Neural progenitor cell (in vitro differentiated cells): ENCODE measurements at regions not wholly inside any gene's neighbourhood (a gene's known extent, or its start where the extent isn't known, plus 50 kb on each side); places are given as distances from the start of the nearest gene placed in this dataset.
A peak's percentile ranks its signal among the peaks of the same experiment; 100 is the strongest.

Experiments
- DNase-seq: peaks from one replicate; pipeline ENCODE4 v3.0.0-alpha.2; 2016; ENCODE audit warnings: low spot score
- H2AFZ ChIP-seq: fragments of 200-600 bp; sonication (generic); replicated peaks from 2 replicates; pipeline ENCODE4 v1.6.1; 2016; ENCODE audit warnings: antibody characterized with exemption
- H3F3A ChIP-seq: fragments of 200-600 bp; sonication (generic); 2 replicates; pipeline ENCODE4 v1.6.1; 2016; ENCODE audit warnings: antibody characterized with exemption, low read depth
- H3K27ac ChIP-seq: fragments of 200-600 bp; sonication (generic); 2 replicates; pipeline ENCODE4 v1.5.1; 2016; ENCODE audit warnings: mild to moderate bottlenecking
- H3K27me3 ChIP-seq: fragments of 200-600 bp; sonication (generic); 2 replicates; pipeline ENCODE4 v1.6.1; 2016; ENCODE audit warnings: mild to moderate bottlenecking, moderate library complexity
- H3K36me3 ChIP-seq: fragments of 200-600 bp; sonication (generic); 2 replicates; pipeline ENCODE4 v1.5.1; 2016
- H3K4me1 ChIP-seq: fragments of 200-600 bp; sonication (generic); 2 replicates; pipeline ENCODE4 v1.6.1; 2016; ENCODE audit warnings: mixed run types
- H3K4me2 ChIP-seq: fragments of 200-600 bp; sonication (generic); 2 replicates; pipeline ENCODE4 v1.6.1; 2016
- H3K4me3 ChIP-seq: fragments of 200-600 bp; sonication (generic); 2 replicates; pipeline ENCODE4 v1.5.1; 2016
- H3K79me2 ChIP-seq: fragments of 200-600 bp; sonication (generic); 2 replicates; pipeline ENCODE4 v1.6.1; 2016; ENCODE audit warnings: low read depth
- H3K9ac ChIP-seq: fragments of 200-600 bp; sonication (generic); 2 replicates; pipeline ENCODE4 v1.6.1; 2016
- H3K9me3 ChIP-seq: fragments of 200-600 bp; sonication (generic); 2 replicates; pipeline ENCODE4 v1.5.1; 2016; ENCODE audit warnings: low read depth
- H4K20me1 ChIP-seq: fragments of 200-600 bp; sonication (generic); 2 replicates; pipeline ENCODE4 v1.6.1; 2016; ENCODE audit warnings: low read depth
- H3K27ac Mint-ChIP-seq: 3 replicates; pipeline ENCODE4 v1.8.0; 2021; ENCODE audit warnings: mixed read lengths
- H3K27me3 Mint-ChIP-seq: 2 replicates; pipeline ENCODE4 v1.8.0; 2022; ENCODE audit warnings: low read depth, mild to moderate bottlenecking, inconsistent platforms, moderate library complexity, mixed read lengths; ENCODE audit not compliant: insufficient read depth
- H3K36me3 Mint-ChIP-seq: 3 replicates; pipeline ENCODE4 v1.8.0; 2021; ENCODE audit warnings: mixed read lengths
- H3K4me1 Mint-ChIP-seq: 3 replicates; pipeline ENCODE4 v1.8.0; 2021; ENCODE audit warnings: mixed read lengths
- H3K4me3 Mint-ChIP-seq: 3 replicates; pipeline ENCODE4 v1.8.0; 2021; ENCODE audit warnings: mild to moderate bottlenecking, moderate library complexity, mixed read lengths
- H3K9me3 Mint-ChIP-seq: 3 replicates; pipeline ENCODE4 v1.8.0; 2020; ENCODE audit warnings: mixed read lengths
- EZH2 ChIP-seq: fragments of 200-600 bp; sonication (generic); IDR thresholded peaks from 2 replicates; pipeline ENCODE4 v1.6.1; 2017; ENCODE audit warnings: antibody characterized with exemption, mild to moderate bottlenecking, moderate library complexity
- EZH2phosphoT487 ChIP-seq: fragments of 200-600 bp; sonication (generic); IDR thresholded peaks from 2 replicates; pipeline ENCODE4 v1.6.1; 2017; ENCODE audit warnings: antibody characterized with exemption
- TF ChIP-seq, protein P1 (sequence below): fragments of 200-600 bp; sonication (generic); IDR thresholded peaks from 2 replicates; pipeline ENCODE4 v1.5.1; 2017; ENCODE audit warnings: antibody characterized with exemption, mild to moderate bottlenecking

DNA sequence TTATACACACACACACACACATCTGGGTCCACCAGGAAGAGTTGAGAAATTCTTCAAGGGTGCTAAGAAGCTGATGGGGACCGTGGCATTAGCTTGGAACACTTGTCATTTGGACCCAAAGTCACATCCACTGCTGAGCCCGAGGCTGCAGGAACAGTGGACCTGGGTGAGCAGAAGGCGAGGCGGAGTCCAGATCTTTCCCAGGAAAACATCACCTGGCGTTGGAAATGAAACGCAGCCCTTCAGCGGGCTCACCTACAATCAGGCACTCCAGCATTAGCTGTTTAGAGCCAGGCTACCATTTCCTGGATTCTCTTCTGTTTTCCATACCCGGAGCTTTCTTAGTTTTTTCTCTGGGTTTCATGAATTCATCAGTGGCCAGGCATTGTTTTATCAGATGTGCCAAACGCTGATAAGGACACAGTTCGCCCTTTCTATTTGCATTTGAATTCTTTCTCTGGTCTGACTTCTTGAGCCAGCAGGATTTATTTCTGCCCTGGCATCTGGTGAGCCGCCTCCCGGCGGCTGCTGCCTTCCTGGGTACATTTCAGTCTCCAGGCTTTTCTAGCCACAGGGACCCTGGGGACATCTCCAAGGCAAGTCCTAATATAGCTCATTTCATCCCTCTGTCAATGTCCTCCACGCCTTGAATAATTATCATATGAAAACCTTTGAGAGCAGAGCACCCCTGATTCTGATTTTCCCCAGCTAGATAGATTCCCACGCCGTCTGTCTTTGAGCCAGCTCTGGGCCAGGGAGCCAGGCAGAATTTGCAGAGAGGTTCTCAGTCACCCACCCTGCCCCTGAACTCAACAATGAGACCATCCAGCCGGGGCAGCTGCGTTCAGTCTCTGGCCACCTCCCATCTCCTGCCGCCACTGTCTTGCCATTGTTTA lies 170.9 kb downstream of the TTLL2 start:
- peak; percentile 33 for DNase-seq
- H3K27ac ChIP-seq, result no peak overlapping the region
- no peaks in the 10 kb centered on the region for H3K9me3 ChIP-seq
- peaks cover 5% of the 10 kb centered on the region for H3K36me3 Mint-ChIP-seq
- H2AFZ ChIP-seq, result no peak overlapping the region
- peaks cover 23% of the 10 kb centered on the region for H3K27me3 Mint-ChIP-seq
- H3F3A ChIP-seq, result no peaks in the 10 kb centered on the region
- TF ChIP-seq EZH2 (no peak), EZH2phosphoT487 (no peak)
- TF ChIP-seq, protein P1, sequence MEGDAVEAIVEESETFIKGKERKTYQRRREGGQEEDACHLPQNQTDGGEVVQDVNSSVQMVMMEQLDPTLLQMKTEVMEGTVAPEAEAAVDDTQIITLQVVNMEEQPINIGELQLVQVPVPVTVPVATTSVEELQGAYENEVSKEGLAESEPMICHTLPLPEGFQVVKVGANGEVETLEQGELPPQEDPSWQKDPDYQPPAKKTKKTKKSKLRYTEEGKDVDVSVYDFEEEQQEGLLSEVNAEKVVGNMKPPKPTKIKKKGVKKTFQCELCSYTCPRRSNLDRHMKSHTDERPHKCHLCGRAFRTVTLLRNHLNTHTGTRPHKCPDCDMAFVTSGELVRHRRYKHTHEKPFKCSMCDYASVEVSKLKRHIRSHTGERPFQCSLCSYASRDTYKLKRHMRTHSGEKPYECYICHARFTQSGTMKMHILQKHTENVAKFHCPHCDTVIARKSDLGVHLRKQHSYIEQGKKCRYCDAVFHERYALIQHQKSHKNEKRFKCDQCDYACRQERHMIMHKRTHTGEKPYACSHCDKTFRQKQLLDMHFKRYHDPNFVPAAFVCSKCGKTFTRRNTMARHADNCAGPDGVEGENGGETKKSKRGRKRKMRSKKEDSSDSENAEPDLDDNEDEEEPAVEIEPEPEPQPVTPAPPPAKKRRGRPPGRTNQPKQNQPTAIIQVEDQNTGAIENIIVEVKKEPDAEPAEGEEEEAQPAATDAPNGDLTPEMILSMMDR, result no peak
- peaks cover 61% of the 10 kb centered on the region for H3K4me1 Mint-ChIP-seq
- H4K20me1 ChIP-seq, result no peaks in the 10 kb centered on the region
- peak overlapping the region; percentile 87 for H3K27ac Mint-ChIP-seq
- H3K9ac ChIP-seq, result no peak overlapping the region
- no peaks in the 10 kb centered on the region for H3K79me2 ChIP-seq
- no peaks in the 10 kb centered on the region for H3K27me3 ChIP-seq
- H3K9me3 Mint-ChIP-seq, result peaks cover 4% of the 10 kb centered on the region
- H3K4me3 Mint-ChIP-seq, result peak overlapping the region; percentile 6
- H3K36me3 ChIP-seq, result no peaks in the 10 kb centered on the region
- peaks cover 30% of the 10 kb centered on the region for H3K4me1 ChIP-seq
- no peak overlapping the region for H3K4me3 ChIP-seq
- H3K4me2 ChIP-seq, result no peak overlapping the region

DNA sequence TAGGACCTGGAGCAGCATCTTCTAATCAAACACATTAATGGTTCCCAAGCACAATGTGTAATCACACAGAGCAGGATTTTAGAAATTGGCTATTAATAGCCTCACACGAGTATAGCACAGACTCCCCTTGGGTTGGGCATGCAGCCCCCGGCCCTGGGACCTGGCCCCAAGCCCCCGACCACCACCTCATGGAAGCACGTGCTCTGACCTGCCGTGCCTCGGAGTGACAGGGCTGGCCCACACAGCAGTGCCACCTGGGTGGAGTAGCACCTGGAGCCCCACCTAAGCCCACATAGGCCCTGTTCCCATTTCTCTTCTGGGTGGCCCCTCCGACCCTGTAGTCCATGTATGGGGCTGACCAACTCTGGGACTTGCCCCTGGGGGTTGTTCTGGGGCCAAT lies 171.8 kb downstream of the TTLL2 start:
- H3F3A ChIP-seq, result no peaks in the 10 kb centered on the region
- H2AFZ ChIP-seq, result no peak overlapping the region
- TF ChIP-seq, protein P1, result no peak
- TF ChIP-seq EZH2phosphoT487, result no peak
- TF ChIP-seq EZH2, result no peak
- H3K4me2 ChIP-seq, result no peak overlapping the region
- Mint-ChIP-seq H3K36me3 (peaks cover 5% of the 10 kb centered on the region), H3K27me3 (peaks cover 21% of the 10 kb centered on the region), H3K4me3 (no peak overlapping the region), H3K4me1 (peaks cover 61% of the 10 kb centered on the region), H3K9me3 (peaks cover 4% of the 10 kb centered on the region), H3K27ac (peak overlapping the region; percentile 87)
- H3K9me3 ChIP-seq, result no peaks in the 10 kb centered on the region
- H3K36me3 ChIP-seq, result no peaks in the 10 kb centered on the region
- no peaks in the 10 kb centered on the region for H3K79me2 ChIP-seq
- H4K20me1 ChIP-seq, result no peaks in the 10 kb centered on the region
- no peak overlapping the region for H3K9ac ChIP-seq
- peaks cover 30% of the 10 kb centered on the region for H3K4me1 ChIP-seq
- H3K4me3 ChIP-seq, result no peak overlapping the region
- DNase-seq, result no peak
- no peak overlapping the region for H3K27ac ChIP-seq
- H3K27me3 ChIP-seq, result no peaks in the 10 kb centered on the region

DNA sequence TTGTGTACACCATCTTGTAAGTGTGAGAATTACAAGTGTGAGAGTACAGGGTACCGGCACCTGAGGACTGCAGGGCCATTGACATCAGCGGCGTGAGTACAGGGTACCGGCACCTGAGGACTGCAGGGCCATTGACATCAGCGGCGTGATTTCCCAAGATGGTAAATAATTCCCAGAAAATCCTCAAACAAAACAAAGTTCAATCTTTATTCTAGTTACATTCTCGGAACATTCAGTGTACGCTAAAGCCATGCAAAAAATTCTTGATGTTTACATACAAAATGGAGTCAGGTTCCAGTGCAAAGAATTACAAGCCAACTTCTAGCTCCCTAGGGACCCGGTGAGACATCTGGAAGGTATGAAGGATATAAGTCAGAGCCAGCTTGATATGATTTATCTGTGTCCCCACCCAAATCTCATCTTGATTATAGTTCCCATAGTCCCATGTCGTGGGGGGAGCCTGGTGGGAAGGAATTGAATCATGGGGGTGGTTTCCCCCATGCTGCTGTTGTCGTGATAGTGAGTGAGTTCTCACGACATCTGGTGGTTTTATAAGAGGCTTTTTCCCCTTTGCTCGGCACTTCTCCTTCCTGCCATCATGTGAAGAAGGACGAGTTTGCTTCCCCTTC lies 172.7 kb downstream of the TTLL2 start:
- peaks cover 25% of the 10 kb centered on the region for H3K27me3 Mint-ChIP-seq
- no peak overlapping the region for H3K27ac ChIP-seq

More for the DNA sequence above, 172.7 kb downstream of the TTLL2 start:
- no peaks in the 10 kb centered on the region for H3K36me3 ChIP-seq
- TF ChIP-seq, protein P1, result no peak
- TF ChIP-seq EZH2 (no peak), EZH2phosphoT487 (no peak)
- H3K4me2 ChIP-seq, result no peak overlapping the region
- no peaks in the 10 kb centered on the region for H3K27me3 ChIP-seq
- peaks cover 27% of the 10 kb centered on the region for H3K4me1 ChIP-seq
- no peak overlapping the region for H3K4me3 ChIP-seq
- peaks cover 57% of the 10 kb centered on the region for H3K4me1 Mint-ChIP-seq
- peaks cover 5% of the 10 kb centered on the region for H3K36me3 Mint-ChIP-seq
- no peak overlapping the region for H3K9ac ChIP-seq
- no peaks in the 10 kb centered on the region for H3K79me2 ChIP-seq
- no peaks in the 10 kb centered on the region for H4K20me1 ChIP-seq
- no peak overlapping the region for H3K4me3 Mint-ChIP-seq
- no peak overlapping the region for H2AFZ ChIP-seq
- peak overlapping the region; percentile 92 for H3K27ac Mint-ChIP-seq
- H3K9me3 ChIP-seq, result no peaks in the 10 kb centered on the region
- peaks cover 4% of the 10 kb centered on the region for H3K9me3 Mint-ChIP-seq
- DNase-seq, result no peak
- H3F3A ChIP-seq, result no peaks in the 10 kb centered on the region
